Activated naive CD8-positive, alpha-beta T cell treated with anti-CD3 and anti-CD28 coated beads, Interleukin-2, amount 10 ng/mL, durations not matched to agents 7 days and 5 days (primary cell): ENCODE measurements at regions not wholly inside any gene's neighbourhood (a gene's known extent, or its start where the extent isn't known, plus 50 kb on each side); places are given as distances from the start of the nearest gene placed in this dataset.

Experiments
- ATAC-seq: fragments of 150-1000 bp; cut with Tn5 transposase; one replicate; pipeline ENCODE4 v1.10.0; 2021; ENCODE audit warnings: low read depth, moderate library complexity
- POLR2A ChIA-PET: fragments of 350-600 bp; sonication (Branson Sonifier 250); formaldehyde crosslinking; loops from one replicate; lab custom pipeline; 2021; ENCODE audit warnings: antibody characterized with exemption; lab: Charles Lee
- DNase-seq: peaks from one replicate; pipeline ENCODE4 v3.0.0; 2021
- H3K27ac Mint-ChIP-seq: one replicate; pipeline ENCODE4 v1.8.0; 2022; ENCODE audit warnings: mild to moderate bottlenecking, mixed read lengths
- H3K27me3 Mint-ChIP-seq: one replicate; pipeline ENCODE4 v1.8.0; 2022; ENCODE audit warnings: mild to moderate bottlenecking, moderate library complexity, mixed read lengths
- H3K36me3 Mint-ChIP-seq: one replicate; pipeline ENCODE4 v1.8.0; 2021; ENCODE audit warnings: mild to moderate bottlenecking, mixed read lengths
- H3K4me1 Mint-ChIP-seq: one replicate; pipeline ENCODE4 v1.8.0; 2021; ENCODE audit warnings: mixed read lengths
- H3K4me3 Mint-ChIP-seq: one replicate; pipeline ENCODE4 v1.8.0; 2022; ENCODE audit warnings: mild to moderate bottlenecking, moderate library complexity, mixed read lengths
- H3K9me3 Mint-ChIP-seq: one replicate; pipeline ENCODE4 v1.8.0; 2021; ENCODE audit warnings: mixed read lengths

- H3K9me3 Mint-ChIP-seq, result no peaks in the 10 kb centered on the region
- H3K36me3 Mint-ChIP-seq, result no peaks in the 10 kb centered on the region
- DNase-seq (no peak), ATAC-seq (no peak)
- no peak overlapping the region for H3K27ac Mint-ChIP-seq
- H3K4me3 Mint-ChIP-seq, result no peak overlapping the region
- peaks cover 6% of the 10 kb centered on the region for H3K27me3 Mint-ChIP-seq
- no peaks in the 10 kb centered on the region for H3K4me1 Mint-ChIP-seq
- POLR2A ChIA-PET, result no interaction called here
Observed at GRCh38 chr12:65517656-65518210, 239.2 kb downstream of the MSRB3 start.

- DNase-seq (no peak), ATAC-seq (no peak)
- H3K27ac Mint-ChIP-seq, result no peak overlapping the region
- no peaks in the 10 kb centered on the region for H3K36me3 Mint-ChIP-seq
- no peak overlapping the region for H3K4me3 Mint-ChIP-seq
- POLR2A ChIA-PET, result no interaction called here
- peaks cover 4% of the 10 kb centered on the region for H3K27me3 Mint-ChIP-seq
- H3K9me3 Mint-ChIP-seq, result no peaks in the 10 kb centered on the region
- H3K4me1 Mint-ChIP-seq, result no peaks in the 10 kb centered on the region
Observed at GRCh38 chr12:65518771-65519170, 240.3 kb downstream of the MSRB3 start.

DNA sequence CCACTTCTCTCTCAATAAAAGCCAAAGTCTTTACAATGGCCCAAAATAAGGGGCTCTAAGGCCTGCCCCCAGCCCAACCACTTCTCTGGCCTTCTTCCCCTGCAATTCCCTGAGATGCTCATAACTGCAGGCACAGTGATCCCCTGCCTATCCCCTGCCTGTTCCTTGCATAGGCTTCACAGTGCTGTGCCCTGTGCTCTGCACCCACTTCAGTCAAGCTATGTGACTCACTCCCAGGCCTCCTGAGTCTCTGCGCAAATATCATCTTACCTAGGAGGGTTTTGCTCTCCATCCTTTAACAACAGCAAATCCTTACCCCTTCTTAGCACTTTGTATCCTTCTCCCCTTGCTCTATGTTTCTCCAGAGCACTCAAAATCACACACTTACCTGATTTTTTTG is 242.2 kb downstream of the MSRB3 start:
- DNase-seq (no peak), ATAC-seq (no peak)
- H3K27me3 Mint-ChIP-seq, result peaks cover 4% of the 10 kb centered on the region
- H3K36me3 Mint-ChIP-seq, result no peaks in the 10 kb centered on the region
- peaks cover 1% of the 10 kb centered on the region for H3K9me3 Mint-ChIP-seq
- no peak overlapping the region for H3K4me3 Mint-ChIP-seq
- H3K4me1 Mint-ChIP-seq, result no peaks in the 10 kb centered on the region
- POLR2A ChIA-PET, result no interaction called here
- no peak overlapping the region for H3K27ac Mint-ChIP-seq

DNA sequence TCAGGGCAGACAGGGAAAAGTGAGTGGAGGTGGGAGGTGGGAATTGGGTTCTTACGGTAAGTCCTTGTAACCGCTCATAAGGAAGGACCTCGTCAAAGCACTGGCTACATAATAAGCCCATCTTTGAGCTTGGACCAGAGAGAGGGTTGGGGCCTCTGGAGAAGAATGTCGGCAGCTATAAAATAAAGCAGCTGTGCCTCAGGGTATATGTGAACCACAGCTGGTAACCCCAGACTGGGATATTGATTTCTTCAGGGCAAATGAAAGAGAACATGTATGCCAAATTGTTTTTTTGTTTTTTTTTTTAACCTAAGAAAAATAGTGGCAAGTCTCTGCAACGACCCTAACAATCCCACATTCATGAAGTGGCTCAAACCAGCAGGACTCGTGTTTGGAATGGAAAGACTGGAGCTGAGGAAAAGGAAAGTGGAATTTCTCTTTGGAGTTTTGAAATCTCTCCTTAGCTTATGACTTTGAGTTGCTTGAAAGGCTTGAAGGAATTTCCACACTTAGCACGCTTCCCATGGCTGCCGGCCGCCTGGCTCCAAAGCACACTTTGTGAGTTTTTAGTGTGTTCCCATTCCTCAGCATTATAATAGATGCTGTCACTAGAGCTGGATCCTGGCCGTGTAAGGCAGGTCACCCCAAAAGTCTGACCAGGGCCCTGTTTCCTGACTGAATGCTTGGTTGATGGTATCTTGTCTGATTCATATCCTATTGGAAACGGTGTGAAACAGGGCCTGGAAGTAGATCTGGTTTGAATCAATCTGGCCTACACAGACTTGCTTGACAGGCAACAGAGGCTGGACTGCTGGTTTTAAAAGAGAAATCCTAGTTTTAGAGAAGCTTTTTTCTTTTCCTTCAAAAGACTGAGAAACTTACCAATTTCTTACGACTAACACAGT is 244.7 kb downstream of the MSRB3 start:
- DNase-seq (no peak), ATAC-seq (no peak)
- no peaks in the 10 kb centered on the region for H3K36me3 Mint-ChIP-seq
- H3K27ac Mint-ChIP-seq, result no peak overlapping the region
- no peaks in the 10 kb centered on the region for H3K4me1 Mint-ChIP-seq
- peaks cover 4% of the 10 kb centered on the region for H3K27me3 Mint-ChIP-seq
- H3K4me3 Mint-ChIP-seq, result no peak overlapping the region
- POLR2A ChIA-PET, result no interaction called here
- H3K9me3 Mint-ChIP-seq, result peaks cover 1% of the 10 kb centered on the region

- Mint-ChIP-seq H3K9me3 (peaks cover 1% of the 10 kb centered on the region), H3K27ac (no peak overlapping the region), H3K27me3 (peaks cover 4% of the 10 kb centered on the region), H3K4me1 (no peaks in the 10 kb centered on the region), H3K36me3 (no peaks in the 10 kb centered on the region), H3K4me3 (no peak overlapping the region)
- ATAC-seq (no peak), DNase-seq (no peak)
- POLR2A ChIA-PET, result no interaction called here
Observed at GRCh38 chr12:65524666-65525065, 246.2 kb downstream of the MSRB3 start.

- ATAC-seq (no peak), DNase-seq (no peak)
- no peak overlapping the region for H3K27ac Mint-ChIP-seq
- no peak overlapping the region for H3K4me3 Mint-ChIP-seq
- H3K9me3 Mint-ChIP-seq, result peaks cover 1% of the 10 kb centered on the region
- H3K27me3 Mint-ChIP-seq, result peaks cover 2% of the 10 kb centered on the region
- POLR2A ChIA-PET, result no interaction called here
- H3K4me1 Mint-ChIP-seq, result no peaks in the 10 kb centered on the region
- H3K36me3 Mint-ChIP-seq, result no peaks in the 10 kb centered on the region
Observed at GRCh38 chr12:65525491-65526141, 247.1 kb downstream of the MSRB3 start.

DNA sequence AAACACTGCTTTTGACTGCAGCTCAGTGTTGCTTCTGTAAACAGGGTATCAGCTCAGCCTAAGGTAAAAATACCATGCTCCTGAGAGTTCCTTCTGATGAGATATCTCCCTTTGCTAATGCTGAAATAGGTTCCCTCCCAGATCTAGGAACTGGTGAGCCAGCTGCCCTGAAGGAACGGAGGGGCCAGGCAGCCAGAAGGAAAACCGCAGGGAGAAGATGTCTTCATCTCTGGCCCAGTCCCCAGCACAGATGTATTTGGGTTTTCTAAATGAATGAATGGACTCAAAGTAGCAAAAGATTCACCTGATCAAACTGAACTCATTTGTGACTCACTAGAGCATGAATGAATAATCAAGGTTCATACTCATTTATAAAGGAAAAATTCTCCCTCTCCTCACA is 247.8 kb downstream of the MSRB3 start:
- H3K27me3 Mint-ChIP-seq, result no peaks in the 10 kb centered on the region
- no peaks in the 10 kb centered on the region for H3K36me3 Mint-ChIP-seq
- no peak overlapping the region for H3K4me3 Mint-ChIP-seq
- no peak for ATAC-seq
- DNase-seq, result no peak
- no peak overlapping the region for H3K27ac Mint-ChIP-seq
- POLR2A ChIA-PET, result no interaction called here
- H3K4me1 Mint-ChIP-seq, result no peaks in the 10 kb centered on the region
- peaks cover 1% of the 10 kb centered on the region for H3K9me3 Mint-ChIP-seq

- DNase-seq, result no peak
- POLR2A ChIA-PET, result no interaction called here
- Mint-ChIP-seq H3K9me3 (peaks cover 1% of the 10 kb centered on the region), H3K4me3 (no peak overlapping the region), H3K27me3 (no peaks in the 10 kb centered on the region), H3K27ac (no peak overlapping the region), H3K36me3 (no peaks in the 10 kb centered on the region), H3K4me1 (peaks cover 7% of the 10 kb centered on the region)
- ATAC-seq, result no peak
Observed at GRCh38 chr12:65528127-65528526, 249.6 kb downstream of the MSRB3 start.

DNA sequence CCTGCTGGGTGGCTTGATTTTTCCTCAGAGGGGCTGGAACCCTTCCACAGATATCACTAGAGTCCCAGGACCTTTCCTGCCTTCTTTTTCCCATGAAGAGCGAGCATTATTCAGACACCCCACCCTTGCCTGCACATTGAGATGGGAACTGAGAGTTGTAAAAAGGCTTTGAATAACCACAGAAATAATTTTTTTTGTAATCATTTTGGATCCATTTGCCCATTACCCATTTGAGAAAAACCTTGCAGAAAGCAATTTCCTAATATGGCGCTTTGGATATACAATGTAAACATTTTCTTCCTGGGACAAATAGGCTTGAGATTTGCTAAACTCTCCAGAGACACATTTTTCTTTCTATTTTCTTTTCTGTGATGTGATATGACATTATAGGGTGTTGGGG is 250.6 kb downstream of the MSRB3 start:
- Mint-ChIP-seq H3K27me3 (no peaks in the 10 kb centered on the region), H3K4me1 (peaks cover 9% of the 10 kb centered on the region), H3K36me3 (no peaks in the 10 kb centered on the region), H3K9me3 (no peaks in the 10 kb centered on the region), H3K4me3 (no peak overlapping the region), H3K27ac (no peak overlapping the region)
- DNase-seq, result no peak
- ATAC-seq, result no peak
- POLR2A ChIA-PET, result no interaction called here

DNA sequence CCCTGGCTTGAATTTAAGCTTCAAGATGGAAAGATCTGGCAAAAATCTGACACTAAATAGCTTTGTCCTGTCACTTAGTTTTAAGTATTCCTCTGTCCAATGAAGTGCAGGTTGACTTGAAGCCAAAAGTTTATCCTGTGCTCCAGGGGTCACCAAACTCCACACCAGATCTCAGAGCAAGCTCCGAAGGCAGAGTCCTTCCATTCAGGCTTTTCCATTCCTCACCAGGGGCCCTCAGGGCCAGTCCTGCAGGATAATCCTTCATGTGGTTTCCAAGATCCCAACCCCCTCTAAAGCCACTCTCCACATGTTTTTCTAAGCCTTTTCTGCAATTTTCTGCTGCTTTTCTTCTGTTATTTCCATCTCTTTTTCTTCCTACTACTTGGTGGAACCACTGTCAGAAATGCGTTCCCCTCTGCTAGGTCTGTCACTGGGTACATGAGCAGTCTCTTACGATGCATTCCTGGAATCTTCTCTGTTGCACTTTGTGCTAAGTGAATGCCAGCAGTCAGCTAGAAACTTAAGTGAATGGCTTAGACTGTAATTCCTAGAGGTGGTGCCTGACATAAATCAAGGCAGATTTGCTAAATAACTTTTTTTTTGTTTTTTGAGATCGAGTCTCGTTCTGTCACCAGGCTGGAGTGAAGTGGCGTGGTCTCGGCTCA is 251.4 kb downstream of the MSRB3 start:
- no peaks in the 10 kb centered on the region for H3K27me3 Mint-ChIP-seq
- POLR2A ChIA-PET, result no interaction called here
- H3K9me3 Mint-ChIP-seq, result no peaks in the 10 kb centered on the region
- DNase-seq (no peak), ATAC-seq (no peak)
- H3K4me3 Mint-ChIP-seq, result no peak overlapping the region
- H3K4me1 Mint-ChIP-seq, result peaks cover 9% of the 10 kb centered on the region
- H3K27ac Mint-ChIP-seq, result no peak overlapping the region
- no peaks in the 10 kb centered on the region for H3K36me3 Mint-ChIP-seq

GRCh38 chr12:65532162-65532561 is 253.7 kb downstream of the MSRB3 start:
- Mint-ChIP-seq H3K9me3 (no peaks in the 10 kb centered on the region), H3K4me1 (peaks cover 9% of the 10 kb centered on the region), H3K27ac (no peak overlapping the region), H3K36me3 (no peaks in the 10 kb centered on the region), H3K27me3 (peaks cover 2% of the 10 kb centered on the region), H3K4me3 (no peak overlapping the region)
- ATAC-seq (no peak), DNase-seq (no peak)
- POLR2A ChIA-PET, result no interaction called here

DNA sequence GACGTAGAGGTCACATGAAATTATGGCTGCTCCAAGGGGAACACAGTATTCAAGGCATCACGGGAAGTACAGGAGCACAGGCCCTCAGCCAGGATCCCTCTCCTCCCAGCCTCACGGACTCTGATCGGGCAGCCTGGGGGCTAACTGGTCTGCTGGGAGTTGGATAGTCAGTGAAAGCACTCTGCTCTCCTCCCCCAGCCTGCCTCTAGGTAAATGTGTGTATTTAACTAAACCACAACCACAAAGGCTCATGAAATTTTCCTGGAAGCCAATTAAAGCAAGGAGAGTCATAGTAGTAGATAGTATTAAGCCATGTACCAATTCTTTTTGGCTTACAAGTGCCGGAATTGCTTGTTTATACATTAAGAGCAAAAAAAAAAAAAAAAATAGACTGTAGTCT is 254.3 kb downstream of the MSRB3 start:
- POLR2A ChIA-PET, result no interaction called here
- ATAC-seq, result no peak

DNA sequence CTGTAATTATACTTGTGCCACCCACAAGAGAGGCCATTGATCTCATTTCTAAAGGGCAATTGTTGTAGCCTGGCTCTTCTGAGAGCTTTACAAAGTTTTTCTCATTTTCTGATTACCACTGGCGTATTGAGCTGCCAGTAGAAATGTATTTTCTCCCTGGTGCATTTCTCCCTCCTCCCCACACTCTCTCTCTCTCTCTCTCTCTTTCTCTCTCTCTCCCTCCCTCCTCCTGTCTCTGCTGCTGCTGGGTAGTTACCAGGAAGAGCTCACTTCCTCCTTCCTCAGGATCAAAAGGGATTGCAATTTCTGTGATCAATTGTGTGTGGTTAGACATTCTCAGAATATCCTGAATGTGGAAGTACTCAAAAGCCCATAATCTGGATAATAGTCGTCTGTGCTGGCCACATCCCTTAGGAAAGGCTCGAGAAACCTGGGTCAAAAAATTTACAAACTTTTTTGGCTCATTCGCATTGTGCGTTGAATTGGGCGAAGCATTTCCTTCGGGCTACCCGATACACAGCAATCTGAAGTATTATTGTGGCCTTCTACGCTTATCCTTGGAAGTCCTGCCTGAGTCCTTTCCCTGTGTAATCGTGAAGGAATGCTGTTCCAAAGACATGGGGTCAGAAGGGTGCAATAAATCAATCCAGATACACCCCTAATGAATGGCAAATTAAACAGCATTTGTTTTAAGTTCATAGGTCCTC is 254.8 kb downstream of the MSRB3 start:
- ATAC-seq, result no peak
- POLR2A ChIA-PET, result no interaction called here
- Mint-ChIP-seq H3K4me1 (peaks cover 9% of the 10 kb centered on the region), H3K9me3 (no peaks in the 10 kb centered on the region), H3K27me3 (peaks cover 2% of the 10 kb centered on the region), H3K4me3 (no peak overlapping the region), H3K36me3 (no peaks in the 10 kb centered on the region), H3K27ac (no peak overlapping the region)
- DNase-seq, result no peak

More for the DNA sequence above, 254.3 kb downstream of the MSRB3 start:
- Mint-ChIP-seq H3K36me3 (no peaks in the 10 kb centered on the region), H3K4me1 (peaks cover 9% of the 10 kb centered on the region), H3K27me3 (peaks cover 2% of the 10 kb centered on the region), H3K9me3 (no peaks in the 10 kb centered on the region), H3K27ac (no peak overlapping the region), H3K4me3 (no peak overlapping the region)
- no peak for DNase-seq
